Right lobe of liver (tissue), 4 donors: ENCODE measurements at regions not wholly inside any gene's neighbourhood (a gene's known extent, or its start where the extent isn't known, plus 50 kb on each side); places are given as distances from the start of the nearest gene placed in this dataset.

ENCODE experiments used
- POLR2A ChIP-seq: fragments of 450-650 bp; IDR thresholded peaks from one replicate; pipeline ENCODE4 v1.6.1; 2017; ENCODE audit warnings: antibody characterized with exemption, mild to moderate bottlenecking
- TF ChIP-seq, protein P1 (sequence below), 4 donors: fragments of 200-600 bp in 3 of 4; fragments of 450-650 bp in 1 of 4; IDR thresholded peaks; one replicate each; pipeline versions ENCODE4 v1.5.1 to v1.8.0; 2016 to 2022; ENCODE audit warnings: antibody characterized with exemption in 4 of 4, mild to moderate bottlenecking in 2 of 4
- donor health status: DM: no; HTN: no; CAD: no.
- donor health status: DM: no; HTN: no; CAD: no.
- donor health status: DM: no; HTN: yes; CAD: no.

DNA sequence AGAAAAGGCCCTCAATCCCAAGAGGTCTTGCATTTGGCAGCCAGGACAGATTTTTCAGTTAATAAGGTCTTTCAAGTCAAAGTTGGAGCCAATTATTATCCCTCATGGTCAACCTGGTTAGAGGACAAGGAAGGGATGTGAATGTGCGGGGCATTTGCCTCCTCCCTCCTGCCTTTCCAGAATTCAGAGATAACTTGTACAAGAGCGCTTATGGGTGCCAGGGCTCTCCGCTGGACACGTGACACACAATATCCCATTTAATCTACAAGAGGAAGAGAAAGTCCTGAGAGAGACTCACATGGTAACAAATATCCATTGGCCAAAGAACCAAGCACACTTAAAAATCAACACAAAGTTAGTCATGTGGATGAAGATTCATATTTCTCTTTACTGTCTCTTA is 78.5 kb upstream of the ST8SIA2 start:
- TF ChIP-seq, protein P1, sequence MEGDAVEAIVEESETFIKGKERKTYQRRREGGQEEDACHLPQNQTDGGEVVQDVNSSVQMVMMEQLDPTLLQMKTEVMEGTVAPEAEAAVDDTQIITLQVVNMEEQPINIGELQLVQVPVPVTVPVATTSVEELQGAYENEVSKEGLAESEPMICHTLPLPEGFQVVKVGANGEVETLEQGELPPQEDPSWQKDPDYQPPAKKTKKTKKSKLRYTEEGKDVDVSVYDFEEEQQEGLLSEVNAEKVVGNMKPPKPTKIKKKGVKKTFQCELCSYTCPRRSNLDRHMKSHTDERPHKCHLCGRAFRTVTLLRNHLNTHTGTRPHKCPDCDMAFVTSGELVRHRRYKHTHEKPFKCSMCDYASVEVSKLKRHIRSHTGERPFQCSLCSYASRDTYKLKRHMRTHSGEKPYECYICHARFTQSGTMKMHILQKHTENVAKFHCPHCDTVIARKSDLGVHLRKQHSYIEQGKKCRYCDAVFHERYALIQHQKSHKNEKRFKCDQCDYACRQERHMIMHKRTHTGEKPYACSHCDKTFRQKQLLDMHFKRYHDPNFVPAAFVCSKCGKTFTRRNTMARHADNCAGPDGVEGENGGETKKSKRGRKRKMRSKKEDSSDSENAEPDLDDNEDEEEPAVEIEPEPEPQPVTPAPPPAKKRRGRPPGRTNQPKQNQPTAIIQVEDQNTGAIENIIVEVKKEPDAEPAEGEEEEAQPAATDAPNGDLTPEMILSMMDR (IDR thresholded peaks at IDR 0.05) = no peak
- no peak for TF ChIP-seq POLR2A
